NCI-H2171 (cell line): ENCODE measurements at regions not wholly inside any gene's neighbourhood (a gene's known extent, or its start where the extent isn't known, plus 50 kb on each side); places are given as distances from the start of the nearest gene placed in this dataset.

Experiments used
- DNase-seq: peaks from one replicate; lab custom pipeline; 2025; lab: John Stamatoyannopoulos, UW

DNA sequence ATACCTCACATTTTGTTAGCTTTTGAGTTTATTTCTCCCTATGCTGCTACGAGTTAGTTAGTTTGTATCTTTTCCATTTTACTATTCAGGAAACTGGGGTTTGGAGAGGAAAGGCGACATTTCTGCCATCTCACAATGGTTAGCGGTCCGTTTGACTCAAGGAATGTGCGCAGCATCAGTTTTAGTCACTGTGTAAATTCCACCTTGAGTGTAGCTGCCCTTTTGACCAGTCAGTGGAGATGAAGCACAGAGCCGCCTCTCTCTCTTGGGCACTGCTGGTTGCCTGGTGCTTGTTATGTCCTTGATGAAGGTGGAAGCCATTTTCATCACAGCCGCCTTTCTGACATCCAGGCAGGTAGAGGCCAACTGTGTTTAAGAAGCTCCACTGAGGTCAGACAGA, 185.5 kb downstream of the SCP2D1 start:
- DNase-seq, result no peak

DNA sequence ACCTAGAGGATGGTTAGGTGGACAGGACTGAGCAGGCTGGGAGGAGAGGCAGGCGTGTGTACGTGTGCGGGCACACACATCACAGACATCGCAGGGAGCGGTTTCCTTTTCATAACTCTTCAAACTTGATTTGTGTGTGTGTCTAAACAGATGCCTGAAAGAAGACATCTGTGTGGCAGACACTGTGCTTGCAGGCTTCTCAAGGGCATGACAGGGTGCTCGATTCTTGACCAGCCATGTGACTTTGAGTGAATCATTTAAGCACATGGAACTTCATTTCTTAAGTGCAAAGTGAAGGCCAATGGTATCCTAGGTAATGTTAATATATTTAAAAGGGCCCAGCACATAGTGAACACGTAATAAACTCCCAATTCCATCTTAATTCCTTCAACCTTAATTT, 186.5 kb downstream of the SCP2D1 start:
- DNase-seq, result no peak

DNA sequence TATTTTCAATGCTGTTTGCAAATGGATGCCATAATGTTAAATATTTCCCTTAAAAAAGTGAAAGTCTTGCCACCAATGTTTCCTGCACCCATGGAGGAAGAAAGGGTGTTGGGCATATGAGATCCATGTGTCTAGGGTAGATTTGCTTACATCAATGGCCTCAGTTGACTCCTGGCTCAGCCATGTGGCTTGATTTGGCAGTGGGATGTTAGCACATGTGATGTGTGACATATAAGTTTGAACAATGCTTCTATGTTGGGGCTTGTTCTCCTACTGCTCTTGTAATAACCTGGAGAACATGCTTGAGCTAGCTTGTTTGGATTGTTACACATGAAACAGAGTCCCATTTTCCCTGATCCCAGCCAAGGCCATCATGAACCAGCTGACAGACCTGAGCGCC, 187.6 kb downstream of the SCP2D1 start:
- DNase-seq, result no peak

DNA sequence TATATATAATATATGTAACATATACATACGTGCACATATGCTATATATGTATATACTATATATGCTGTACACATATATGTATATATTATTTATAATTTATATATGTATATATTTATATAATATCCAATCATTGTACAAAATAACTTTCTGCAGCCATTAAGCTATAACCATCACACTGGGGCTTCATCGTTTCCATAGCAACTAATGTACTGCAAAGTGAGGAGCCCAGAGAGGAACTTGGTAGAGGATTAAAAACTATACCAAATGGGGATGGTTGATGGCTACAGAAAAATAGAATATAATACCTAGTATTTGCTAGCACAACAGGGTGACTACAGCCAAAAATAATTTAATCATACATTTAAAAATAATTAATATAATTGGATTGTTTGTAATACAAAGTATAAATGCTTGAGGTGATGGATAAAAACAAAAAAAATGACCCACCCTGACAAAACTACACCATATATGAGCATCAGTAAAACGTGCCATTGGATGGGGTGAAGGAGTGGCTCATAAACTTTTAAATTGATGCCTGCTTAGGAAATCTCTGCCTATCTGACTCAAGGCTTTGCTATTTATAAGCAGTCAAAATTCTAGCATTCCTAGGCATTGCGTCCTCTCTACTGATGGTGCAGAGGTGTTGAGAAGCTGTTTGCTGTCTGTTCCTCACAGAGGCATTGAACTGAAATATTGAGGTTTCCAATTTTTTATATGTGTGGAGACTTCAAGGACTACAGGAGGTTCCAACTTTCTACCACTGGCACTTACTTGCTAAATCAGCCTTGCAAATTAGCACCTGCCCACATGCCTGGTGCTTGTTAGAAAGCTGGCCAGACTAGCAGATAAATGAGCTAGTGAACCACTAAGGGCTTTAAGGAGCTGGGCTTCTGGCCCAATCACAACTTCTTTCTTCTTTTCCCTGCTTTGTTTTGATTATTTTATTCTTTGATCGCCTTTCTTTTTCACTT, 190.1 kb downstream of the SCP2D1 start:
- no peak for DNase-seq

DNA sequence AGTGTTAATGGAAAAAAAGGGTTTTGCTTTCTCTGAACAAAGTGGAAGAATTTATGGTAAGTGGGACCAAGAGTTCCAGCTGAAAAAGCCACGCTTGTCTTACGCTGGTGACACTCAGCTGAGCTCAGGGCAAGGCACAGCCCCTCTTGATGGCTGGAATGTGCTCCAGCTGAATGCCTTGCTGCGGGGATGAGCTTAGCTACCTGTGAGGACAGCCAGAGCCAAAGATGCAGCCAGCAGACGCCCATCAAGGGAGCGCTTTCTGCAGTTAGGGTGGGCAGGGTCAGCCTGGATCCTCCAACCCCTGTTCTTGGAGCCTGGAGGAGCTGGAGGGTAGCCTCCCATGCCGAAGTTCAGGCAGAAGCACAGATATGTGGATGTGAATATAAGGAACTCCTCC, 191.4 kb downstream of the SCP2D1 start:
- DNase-seq, result no peak

DNA sequence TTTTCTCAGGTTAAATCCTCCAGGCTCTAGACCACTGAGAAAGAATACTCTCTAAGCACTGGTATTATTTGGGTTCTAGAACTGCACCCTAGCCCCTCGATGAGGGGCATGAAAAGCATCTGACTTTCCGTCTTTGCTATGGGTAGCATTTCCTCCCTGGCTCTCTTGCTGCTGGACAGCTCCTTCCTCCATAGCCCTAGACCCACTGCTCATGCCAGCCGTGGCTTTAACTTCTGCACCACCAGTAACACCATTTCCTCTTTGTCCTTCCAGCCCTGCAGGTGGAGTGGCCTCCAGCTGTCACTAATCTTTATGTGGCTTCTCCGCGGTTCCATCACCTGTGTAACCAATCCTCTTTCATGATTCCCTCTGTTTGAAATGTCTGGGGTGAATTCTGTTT, 194.9 kb downstream of the SCP2D1 start:
- no peak for DNase-seq

DNA sequence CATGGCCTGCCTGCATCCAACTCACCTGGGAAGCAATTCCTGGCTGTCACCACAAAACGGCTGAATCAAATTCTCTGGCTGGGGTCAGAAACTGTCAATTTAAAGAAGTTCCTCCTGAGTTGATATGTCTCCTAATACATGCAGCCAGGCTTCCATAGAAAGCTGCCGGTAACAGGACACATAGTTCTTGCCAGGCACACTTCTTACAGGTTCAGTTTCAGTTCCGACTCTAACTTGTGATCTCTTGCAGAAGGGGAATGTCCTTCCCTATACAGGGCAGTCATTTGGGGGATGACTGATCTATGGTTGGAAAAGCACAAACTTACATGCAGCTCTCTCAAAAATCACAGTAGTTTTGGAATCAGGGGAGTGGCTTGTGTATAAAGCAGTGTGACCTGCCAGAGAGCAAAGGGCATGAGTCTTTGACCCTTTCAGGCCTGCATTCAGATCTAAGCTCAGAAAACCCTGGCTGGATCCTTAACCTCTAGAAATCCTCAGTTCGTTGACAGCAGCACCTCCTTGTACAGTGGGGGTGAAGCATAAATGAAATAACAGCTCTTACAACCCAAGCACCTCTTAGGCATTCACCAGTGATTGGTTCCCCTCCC, 195.6 kb downstream of the SCP2D1 start:
- DNase-seq, result no peak

DNA sequence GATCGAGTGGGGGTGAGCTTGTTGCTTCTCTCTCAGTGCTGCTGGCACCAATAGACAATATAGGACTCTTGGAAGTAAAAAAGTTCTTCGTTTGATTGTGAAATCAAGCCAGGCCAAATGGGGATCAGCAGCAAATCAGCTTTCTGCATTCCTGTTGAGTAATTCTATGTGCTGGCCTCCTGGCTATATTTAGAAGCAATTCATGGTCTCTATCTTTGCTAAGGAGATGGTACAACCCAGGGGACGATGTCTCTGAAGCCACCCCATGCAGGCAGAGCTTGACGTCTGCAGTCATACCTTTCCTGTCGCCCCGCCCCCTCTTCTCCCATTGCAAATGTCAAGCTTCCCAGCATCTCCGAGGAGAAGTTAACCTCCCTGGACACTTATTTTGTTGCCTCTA, 199.1 kb downstream of the SCP2D1 start:
- DNase-seq, result no peak

DNA sequence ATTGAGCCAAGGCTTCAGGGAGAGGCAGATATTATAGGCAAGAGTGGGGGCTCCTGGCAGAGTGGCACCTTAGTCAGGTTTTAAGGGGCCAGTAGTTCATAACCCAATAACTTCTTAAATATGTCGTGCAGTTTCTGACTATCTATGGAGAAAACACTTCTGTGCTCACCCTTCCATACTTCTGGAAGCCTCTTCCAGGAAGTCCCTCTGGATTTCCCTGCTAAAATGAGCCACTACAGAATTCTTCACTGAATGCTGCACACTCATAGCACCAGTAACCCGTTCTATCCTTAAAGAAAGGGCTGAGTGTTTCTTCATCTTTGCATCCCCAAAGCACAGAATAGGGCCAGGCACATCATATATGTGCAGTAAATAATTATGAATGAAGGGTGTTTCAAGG, 198.5 kb upstream of the SLC24A3 start:
- DNase-seq, result no peak

DNA sequence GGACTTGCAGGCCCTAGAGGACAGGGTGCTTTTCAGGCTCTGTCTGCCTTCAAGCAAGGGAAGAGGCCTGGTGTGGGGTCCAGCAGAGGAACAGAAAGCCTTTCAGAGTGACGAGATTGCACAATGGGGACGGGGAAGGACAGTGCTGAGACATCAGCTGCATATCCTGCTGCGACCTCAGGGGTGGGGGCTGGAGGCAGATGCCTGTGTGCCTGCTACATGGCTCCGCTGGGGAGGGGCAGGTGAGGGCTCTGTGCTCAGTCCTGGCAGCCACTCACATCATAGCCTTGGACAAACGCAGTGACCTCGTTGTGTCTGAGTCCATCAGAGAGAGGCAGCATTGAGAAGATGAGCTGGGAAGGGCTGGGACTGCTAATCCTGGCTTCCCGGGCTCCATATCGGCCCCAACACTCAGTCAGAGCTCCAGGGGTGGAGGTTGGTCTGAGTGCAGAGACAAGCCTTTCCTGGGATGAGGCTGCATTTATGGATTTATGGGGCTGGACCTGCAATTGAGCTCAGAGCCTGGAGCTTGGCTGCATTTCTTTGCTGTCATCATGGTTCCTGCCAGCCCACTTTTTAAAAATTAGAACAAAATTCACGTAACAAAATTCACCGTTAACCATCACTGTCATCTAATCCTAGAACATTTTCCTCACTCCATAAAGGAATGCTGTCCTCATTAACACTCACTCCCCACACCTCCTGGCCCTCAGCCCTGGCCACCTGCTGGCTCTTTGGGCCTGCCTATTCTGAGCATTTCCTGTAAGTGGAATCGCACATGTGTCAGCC, 196.9 kb upstream of the SLC24A3 start:
- DNase-seq, result no peak

DNA sequence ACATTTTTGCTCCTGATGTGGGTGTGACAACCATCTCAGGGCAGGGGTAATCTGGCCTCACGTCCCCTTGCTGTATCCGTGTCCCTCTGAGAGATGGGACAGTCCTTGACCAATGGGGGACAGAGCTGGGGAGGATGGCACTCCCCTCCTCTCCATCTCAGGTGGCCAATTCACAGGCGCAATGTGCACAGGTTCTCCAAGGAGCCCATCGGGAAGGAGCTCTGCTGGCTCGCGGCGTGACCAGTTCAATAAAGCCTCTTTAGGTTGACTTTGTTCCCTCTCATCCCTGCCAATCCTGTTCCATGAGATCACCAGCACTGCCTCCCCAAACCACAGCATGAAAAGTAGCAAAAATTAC, 196.3 kb upstream of the SLC24A3 start:
- no peak for DNase-seq

DNA sequence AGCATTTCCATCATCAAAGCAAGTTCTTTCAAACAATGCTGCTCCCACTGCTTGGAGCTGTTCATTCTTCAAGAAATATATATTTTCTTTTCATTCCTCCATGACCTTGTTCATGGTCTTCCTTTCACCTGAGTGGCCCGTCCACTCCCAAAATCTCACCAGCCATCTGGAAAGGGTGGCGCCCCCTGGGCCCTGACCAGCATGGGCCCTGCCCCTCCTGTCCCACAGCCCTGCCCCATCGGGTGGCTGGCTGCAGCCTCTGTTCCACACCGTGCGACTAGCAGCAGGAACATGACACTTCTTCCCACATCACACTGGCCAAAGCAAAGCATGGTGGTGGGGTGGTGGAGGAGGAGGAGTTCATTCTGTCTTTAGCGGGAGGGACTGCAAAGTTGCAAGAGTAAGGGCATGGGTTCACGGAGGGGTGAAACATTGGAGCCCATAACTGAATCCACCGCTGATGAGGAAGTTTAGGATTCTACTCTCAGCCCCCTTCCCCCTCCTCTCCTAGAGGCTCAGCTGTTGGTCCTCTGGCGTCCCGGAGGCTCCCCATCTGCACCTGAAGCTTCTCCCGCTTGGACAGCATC, 195.2 kb upstream of the SLC24A3 start:
- DNase-seq, result no peak

DNA sequence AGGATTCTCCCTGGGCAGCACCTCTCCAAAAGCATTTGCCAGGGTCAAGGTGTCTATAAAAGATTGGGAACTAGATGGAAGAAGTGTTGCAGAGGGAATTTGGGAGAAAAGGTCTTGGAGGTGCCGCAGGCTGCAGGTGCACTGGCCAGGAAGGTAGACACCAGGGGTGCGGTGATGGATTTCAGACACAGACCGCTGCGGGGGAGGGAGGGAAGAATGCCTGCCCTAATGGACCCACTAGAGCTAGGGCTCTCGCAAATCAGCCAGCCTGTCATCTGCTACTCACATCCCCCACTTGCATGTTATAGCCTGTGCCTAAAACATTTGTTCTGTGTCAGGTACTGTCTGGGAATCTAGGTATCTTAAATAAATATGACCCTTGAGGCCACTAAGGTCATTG, 193.6 kb upstream of the SLC24A3 start:
- no peak for DNase-seq

DNA sequence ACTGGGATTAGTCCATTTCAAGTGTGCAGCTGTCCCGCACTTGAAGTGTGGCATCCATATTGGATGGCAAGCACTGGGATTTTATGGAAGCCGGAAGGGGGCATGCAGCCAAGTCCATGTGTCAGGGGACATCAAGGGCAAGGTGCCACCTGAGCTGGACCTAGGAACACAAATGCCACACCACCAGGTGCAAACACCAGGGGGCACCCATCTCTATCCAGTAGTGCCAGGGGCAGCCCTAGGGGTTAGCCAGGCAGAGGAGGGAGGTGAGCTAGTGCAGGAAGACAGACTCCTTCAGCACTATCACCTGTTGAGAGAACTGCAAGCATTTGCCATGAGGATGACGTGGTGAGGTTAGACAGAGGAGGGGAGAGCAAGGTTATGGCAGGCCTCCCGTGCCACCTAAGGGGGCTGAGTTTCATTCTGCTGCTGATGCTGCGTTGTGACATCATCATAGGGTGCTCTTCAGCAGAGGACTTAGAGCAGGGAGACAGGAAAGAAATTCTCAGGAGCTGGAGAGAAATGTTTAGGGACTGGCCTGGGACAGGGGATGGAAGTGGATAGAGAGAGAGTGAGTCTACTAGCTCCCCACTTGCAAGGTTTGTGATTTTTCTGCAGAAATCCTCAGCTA, 192.6 kb upstream of the SLC24A3 start:
- DNase-seq, result no peak

DNA sequence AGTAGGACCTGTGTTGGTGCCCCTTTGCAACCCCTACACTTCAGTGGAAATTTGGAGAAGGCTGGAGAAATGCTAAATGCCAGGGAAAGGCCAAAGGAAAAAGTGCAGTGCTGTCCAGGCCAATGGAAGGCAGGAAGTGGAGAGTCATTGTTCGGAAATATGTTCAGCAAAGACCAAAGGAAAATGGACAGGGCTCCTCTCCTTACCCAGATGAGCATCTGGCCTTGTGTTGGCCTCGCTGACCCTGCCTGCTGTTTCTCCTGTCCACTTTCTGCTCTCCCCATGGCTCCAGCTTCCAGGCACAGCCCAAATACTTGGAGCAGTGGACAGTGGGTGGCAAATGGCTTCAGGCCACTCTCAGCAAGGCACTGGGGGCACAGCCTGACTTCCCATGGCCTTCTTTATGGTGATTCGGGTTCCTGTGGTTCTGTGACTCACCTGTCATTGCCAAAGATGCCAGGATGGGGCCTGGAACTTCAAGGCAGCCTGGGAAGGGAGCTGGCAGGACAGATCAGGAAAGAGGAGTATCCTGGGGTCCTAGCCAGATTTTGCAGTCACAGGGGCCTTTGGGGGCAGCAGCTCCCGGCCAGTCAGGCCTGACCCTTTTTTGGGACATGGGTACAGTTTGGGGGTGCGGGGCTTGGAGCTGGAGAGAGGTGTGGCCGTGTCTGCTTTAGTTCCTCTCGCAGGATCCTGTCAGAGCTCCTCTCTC, 190.9 kb upstream of the SLC24A3 start:
- DNase-seq, result no peak

DNA sequence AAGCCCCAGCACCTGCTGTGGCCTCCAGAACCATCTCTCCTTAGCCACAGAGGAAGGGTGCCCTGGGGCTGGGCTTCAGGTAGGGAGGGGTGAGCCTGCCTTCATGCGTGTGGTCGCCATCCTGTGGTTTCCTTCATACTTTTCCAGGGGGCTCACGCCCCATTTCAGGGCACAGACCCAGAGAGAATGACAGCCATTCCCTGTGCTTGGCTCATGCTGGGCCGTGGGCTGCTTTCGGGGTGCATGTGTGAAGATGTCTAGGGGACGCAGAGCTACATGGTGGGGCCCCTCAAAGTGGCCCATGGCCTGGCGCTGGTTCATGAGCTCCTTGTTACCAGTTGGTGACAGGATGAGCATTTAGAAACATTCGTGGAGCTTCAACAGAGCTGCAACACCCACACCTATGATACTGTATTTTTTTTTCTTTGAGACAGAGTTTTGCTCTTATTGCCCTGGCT, 190.3 kb upstream of the SLC24A3 start:
- DNase-seq, result no peak

DNA sequence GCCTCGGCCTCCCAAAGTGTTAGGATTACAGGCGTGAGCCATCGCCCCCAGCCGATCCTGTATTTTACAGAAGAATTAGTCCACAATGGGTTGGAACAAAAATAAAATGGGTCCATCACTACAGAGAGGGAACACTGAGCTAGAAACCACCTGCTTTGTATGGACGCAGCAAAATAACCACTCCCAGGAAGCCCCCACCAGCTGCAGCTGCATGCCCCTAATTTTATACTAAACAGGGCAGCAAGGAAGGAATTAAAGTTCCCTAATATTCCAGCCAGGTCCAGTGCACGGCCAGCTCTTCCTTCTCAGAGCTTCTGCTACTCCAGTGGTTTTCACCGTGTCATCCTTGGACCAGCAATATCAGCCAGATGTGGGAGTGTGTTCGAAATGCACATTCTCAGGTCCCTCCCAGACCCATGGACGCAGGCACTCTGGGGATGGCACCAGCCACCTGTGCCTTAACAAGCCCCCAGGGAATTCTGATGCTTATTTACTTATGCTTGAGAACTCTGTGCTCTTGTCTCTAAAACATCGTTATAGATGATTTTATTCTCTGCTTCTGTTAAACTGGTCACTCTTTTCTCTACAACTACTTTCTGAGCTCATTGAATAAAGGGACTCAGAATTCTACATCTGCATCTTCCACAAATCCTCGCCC, 189.5 kb upstream of the SLC24A3 start:
- DNase-seq, result no peak

DNA sequence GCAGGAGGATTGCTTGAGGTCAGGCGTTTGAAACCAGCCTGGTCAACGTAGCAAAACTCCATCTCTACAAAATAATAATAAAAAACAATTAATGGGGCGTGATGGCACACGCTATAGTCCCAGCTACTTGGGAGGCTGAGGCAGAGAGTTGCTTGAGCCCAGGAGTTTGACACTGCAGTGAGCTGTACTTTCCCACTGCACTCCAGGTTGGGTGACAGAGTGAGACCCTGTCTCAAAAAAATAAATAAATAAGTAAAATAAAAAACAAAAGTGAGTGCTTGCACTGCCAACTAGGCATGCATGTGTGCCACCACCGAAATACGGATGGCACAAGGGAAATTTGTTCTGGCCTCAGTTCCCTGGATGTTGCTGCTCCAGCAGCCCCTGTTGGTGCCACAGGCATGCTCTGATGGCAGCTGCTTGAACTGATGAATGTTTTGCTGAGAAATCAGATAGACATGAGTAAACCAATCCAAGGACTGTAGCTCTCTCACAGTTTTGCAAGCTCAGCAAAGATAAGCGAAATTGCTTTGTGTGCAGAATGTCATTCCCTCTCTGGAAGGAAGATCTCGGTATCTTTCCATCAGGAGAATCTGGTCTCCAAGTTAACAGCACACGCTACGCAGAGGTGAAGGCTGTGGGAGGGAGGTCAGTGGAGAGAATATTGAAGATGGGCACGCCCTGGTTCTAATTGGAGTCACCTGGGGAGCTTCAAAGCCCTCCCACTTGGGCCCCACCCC, 188.0 kb upstream of the SLC24A3 start:
- DNase-seq, result no peak

DNA sequence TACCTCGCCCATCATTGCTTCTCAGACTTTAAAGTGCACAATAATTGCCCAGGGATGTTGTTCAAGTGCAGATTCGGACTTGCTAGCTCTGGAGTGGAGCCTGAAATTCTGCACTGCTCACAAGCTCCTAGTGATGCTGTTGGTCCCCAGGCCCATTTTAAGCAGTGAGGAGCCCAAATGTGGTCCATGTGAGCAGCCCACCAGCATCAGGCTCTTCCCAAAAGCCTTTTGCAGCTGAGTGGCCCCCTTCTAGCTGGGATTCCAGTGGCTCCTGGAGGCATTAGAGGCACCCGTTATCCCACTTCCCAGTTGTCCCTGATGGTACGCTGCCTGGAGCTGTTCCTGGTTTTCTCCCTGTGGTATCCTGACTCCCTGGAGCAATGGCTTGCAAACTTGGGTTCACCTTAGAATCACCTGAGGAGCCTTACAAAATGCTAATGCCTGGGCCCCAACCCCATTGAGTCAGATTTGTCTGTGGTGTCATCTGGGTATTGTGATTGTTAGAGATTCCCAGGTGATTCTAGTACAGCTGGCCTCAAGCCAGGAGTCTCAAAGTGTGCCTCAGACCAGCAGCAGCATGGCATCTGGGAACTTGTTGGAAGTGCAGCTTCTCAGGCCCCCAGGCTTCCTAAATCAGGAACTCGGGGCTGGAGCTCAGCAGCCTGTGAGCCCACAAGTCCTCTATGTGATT, 186.9 kb upstream of the SLC24A3 start:
- DNase-seq, result no peak
